ENCODE measurements at regions not wholly inside any gene's neighbourhood (a gene's known extent, or its start where the extent isn't known, plus 50 kb on each side); places are given as distances from the start of the nearest gene placed in this dataset.

GRCh38 chr3:64363842-64364241, 138.6 kb upstream of the PRICKLE2 start:
- TF ChIP-seq POLR2A (IDR thresholded peaks at IDR 0.05; ENCODE audit: low read length), result no peak
- TF ChIP-seq CEBPB (IDR thresholded peaks at IDR 0.05), result no peak
- TF ChIP-seq ATOH8 (CRISPR knock-in tag; IDR thresholded peaks at IDR 0.05; ENCODE audit: low read depth), result no peak
- no peak for TF ChIP-seq KDM1A (IDR thresholded peaks at IDR 0.05; ENCODE audit: low read depth)
- TF ChIP-seq MAX (IDR thresholded peaks at IDR 0.05), result no peak
